Muscle of leg (tissue), 3 donors: ENCODE measurements at regions not wholly inside any gene's neighbourhood (a gene's known extent, or its start where the extent isn't known, plus 50 kb on each side); places are given as distances from the start of the nearest gene placed in this dataset.
"Not testable (repeated sequence)": the region's sequence is repeated elsewhere in the genome, so short reads cannot be mapped to it uniquely, and the experiment has no call there.

Experiments used
- DNase-seq: peaks from one replicate; pipeline ENCODE4 v3.0.0; 2013
- H3K27ac ChIP-seq: one replicate; pipeline ENCODE4 v1.5.1; 2013; ENCODE audit warnings: mild to moderate bottlenecking, low read length, control low read depth
- H3K27me3 ChIP-seq: one replicate; pipeline ENCODE4 v1.6.1; 2013; ENCODE audit warnings: low read length; ENCODE audit not compliant: control insufficient read depth, insufficient read depth
- H3K36me3 ChIP-seq: one replicate; pipeline ENCODE4 v1.6.1; 2013; ENCODE audit warnings: low read length; ENCODE audit not compliant: control insufficient read depth, insufficient read depth
- H3K4me1 ChIP-seq: one replicate; pipeline ENCODE4 v1.6.1; 2013; ENCODE audit warnings: low read length; ENCODE audit not compliant: control insufficient read depth, insufficient read depth
- H3K4me3 ChIP-seq: one replicate; pipeline ENCODE4 v1.5.1; 2013; ENCODE audit warnings: low read length, control low read depth
- H3K9me3 ChIP-seq: replicated peaks from 2 replicates; pipeline ENCODE4 v1.6.1; 2013; ENCODE audit warnings: low read depth, low read length; ENCODE audit not compliant: control insufficient read depth
- WGBS: methylation state at CpG from one replicate; pipeline ENCODE4 v1.1.5; 2013; ENCODE audit warnings: missing lambda C conversion rate; ENCODE audit not compliant: insufficient coverage; 5-methylcytosine and 5-hydroxymethylcytosine counted together

DNA sequence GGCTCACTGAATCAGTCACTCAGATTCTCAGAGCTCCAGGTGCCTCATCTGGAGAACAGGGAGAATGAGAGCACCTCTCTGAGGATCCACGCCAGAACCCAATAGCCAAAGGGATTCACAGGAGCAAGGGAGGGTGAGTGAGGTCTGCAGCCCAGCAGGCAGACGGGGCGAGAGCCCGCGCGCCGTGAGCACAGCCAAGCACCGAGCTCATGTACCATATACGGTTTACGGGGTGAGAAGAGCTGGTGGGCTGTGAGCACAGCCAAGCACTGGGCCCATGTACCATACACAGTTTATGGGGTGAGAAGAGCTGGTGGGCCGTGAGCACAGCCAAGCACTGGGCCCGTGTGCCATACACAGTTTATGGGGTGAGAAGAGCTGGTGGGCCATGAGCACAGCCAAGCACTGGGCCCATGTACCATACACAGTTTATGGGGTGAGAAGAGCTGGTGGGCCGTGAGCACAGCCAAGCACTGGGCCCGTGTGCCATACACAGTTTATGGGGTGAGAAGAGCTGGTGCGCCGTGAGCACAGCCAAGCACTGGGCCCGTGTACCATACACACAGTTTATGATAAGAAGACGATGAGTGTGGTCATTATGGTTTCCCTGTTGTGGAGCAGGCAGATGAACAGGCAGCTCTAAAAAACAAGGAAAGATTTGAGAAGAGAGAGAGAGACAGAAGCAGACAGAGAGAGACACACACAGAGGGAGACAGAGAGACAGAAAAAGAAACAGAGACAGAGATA, 125.7 kb upstream of the ANO1 start:
- not testable (repeated sequence) for H3K36me3 ChIP-seq, H3K4me3 ChIP-seq, DNase-seq, H3K9me3 ChIP-seq, H3K27ac ChIP-seq, H3K4me1 ChIP-seq
- 73% methylated on average over 14 of the region's 18 CpGs for WGBS
- H3K27me3 ChIP-seq, result peaks cover 18% of the 10 kb centered on the region

DNA sequence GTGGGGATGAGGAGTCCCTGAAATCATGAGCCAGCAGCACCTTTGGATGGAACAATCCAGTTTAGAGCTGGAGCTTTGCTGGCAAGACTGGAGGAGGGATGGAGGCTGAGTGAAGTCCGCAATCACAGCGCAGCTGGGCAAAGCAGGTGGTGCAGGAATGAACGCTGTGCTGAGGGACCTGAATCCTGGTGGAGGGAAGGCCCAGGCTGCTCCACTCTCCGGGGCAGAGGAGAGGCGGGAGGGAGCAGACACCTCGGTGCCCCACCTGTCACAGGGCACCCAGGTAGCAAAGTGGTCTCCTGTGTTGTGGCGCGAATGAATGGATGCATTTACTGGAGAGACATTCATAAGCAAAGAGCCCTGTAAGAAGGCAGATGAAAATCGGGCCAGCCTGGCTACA, 124.8 kb upstream of the ANO1 start:
- no peak for DNase-seq
- H3K9me3 ChIP-seq, result peaks cover 6% of the 10 kb centered on the region
- peaks cover 22% of the 10 kb centered on the region for H3K27me3 ChIP-seq
- no peaks in the 10 kb centered on the region for H3K36me3 ChIP-seq
- no peak overlapping the region for H3K4me3 ChIP-seq
- H3K4me1 ChIP-seq, result peaks cover 3% of the 10 kb centered on the region
- whole genome bisulfite sequencing, result 76% methylated on average over 9 of the region's 9 CpGs
- H3K27ac ChIP-seq, result no peak overlapping the region

DNA sequence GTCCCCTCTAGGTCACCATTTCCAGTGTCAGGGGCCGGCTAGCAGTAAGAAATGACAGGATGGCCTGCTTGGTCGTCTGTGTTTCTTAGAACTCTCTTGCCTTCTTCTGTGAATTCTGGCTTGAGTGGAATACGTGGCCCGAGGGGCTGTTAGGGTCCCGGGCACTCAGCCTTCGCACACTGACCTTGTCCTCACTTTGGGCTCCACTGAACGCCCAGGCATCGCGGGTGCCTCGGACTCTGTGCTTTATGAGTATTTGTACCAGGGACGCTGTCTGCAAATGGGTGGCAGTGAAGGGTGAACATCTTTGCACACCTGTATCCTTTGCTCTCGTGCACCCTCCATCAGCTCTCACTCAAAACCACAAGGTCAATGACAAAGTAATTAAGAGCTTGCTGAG, 123.4 kb upstream of the ANO1 start:
- WGBS, result 68% methylated on average over 7 of the region's 12 CpGs
- Histone ChIP-seq H3K27me3 (peaks cover 21% of the 10 kb centered on the region), H3K4me3 (no peak overlapping the region), H3K36me3 (no peaks in the 10 kb centered on the region), H3K27ac (no peak overlapping the region), H3K9me3 (peaks cover 10% of the 10 kb centered on the region), H3K4me1 (no peaks in the 10 kb centered on the region)
- DNase-seq, result no peak

DNA sequence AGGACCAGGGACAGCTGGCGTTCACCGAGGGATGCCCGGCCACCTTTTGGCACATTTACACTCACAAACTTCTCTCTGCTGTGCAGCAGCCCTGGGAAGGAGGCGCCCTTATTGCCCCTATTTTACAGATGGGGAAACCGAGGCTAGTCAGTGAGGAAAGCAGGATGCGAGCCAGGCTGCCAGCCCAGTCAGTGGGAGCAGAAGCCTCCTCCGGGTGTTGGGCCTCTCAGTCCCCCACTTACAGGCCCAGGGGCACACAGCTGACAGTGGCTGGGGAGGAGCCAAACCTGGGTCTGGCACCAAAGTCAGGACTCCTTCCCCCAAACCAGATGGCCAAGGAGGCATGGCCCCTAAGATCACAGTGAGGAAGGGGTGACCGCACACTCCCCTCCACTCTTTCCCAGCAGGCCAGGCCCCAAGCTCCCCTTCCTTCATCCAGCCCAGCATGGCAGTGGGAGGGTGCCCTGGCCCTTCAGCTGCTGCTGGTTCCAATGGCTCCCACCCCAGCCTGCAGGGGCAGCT, 121.4 kb upstream of the ANO1 start:
- WGBS, result 67% methylated on average over 8 of the region's 8 CpGs
- H3K36me3 ChIP-seq, result no peaks in the 10 kb centered on the region
- H3K27me3 ChIP-seq, result peaks cover 16% of the 10 kb centered on the region
- H3K27ac ChIP-seq, result no peak overlapping the region
- H3K4me1 ChIP-seq, result no peaks in the 10 kb centered on the region
- peaks cover 6% of the 10 kb centered on the region for H3K9me3 ChIP-seq
- no peak overlapping the region for H3K4me3 ChIP-seq
- DNase-seq, result no peak

DNA sequence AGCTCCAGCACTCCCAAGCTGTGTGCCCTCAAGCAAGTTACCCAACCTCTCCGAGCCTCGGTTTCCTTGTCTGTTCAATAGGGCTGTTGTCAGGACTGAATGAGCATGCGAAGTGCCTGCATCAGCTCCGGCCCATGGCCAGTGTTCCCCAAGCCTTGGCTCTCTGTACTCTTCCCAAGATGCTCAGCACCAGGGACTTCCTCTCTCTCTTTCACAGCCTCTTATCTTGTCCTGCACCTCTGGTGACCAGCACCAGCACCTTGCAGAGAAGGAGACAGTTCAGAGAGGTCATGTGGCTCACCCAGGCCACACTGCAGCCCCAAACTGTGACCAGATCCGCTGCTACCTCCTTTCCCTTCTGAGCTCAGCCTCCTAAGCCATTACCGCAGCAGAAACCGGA, 120.3 kb upstream of the ANO1 start:
- Histone ChIP-seq H3K36me3 (no peaks in the 10 kb centered on the region), H3K27me3 (peaks cover 18% of the 10 kb centered on the region), H3K9me3 (peaks cover 7% of the 10 kb centered on the region), H3K27ac (no peak overlapping the region), H3K4me3 (no peak overlapping the region), H3K4me1 (no peaks in the 10 kb centered on the region)
- 93% methylated on average over 4 of the region's 7 CpGs for WGBS
- no peak for DNase-seq

DNA sequence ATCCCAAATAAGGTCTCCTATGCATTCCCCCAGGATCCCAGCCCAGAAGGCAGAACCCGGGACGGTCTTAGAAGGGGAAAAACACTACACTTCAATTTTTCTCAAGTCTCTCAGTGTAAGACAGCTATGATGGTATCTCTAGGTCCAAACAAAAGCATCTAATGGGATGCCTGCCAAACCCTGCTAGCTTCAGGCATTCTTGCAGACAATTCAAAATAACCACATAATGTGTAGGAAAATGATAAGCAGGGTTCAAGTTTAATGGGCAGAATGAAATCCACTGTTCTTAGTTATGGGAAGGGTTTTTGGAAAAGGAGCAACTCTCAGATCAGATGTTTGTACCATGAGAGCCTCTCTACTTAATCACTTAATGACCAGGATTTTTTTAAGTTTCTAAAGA, 119.8 kb upstream of the ANO1 start:
- WGBS, result no CpG with 5 or more reads among the region's 2 CpGs
- no peak for DNase-seq
- H3K27me3 ChIP-seq, result peaks cover 18% of the 10 kb centered on the region

DNA sequence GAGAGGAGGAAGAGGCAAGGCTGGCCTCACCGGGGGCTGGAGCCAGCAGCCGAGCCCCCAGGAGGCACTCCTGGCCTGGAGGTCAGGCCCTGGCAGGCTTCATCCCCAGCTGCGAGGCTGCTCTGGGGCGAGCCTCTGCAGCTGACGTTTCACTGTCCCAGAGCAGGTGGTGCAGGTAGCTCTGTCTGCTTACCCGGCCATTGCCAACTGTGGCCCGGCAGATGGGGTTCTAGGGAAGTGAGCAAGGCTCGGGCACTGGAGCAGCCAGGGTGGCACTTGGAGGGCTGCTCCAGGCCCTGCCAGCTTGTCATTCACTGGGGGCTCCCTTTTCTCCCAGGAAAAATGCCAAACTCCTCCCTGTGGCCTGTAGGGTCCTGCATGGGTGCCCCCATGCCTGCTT, 118.7 kb upstream of the ANO1 start:
- Histone ChIP-seq H3K27me3 (peaks cover 18% of the 10 kb centered on the region), H3K27ac (no peak overlapping the region)
- 77% methylated on average over 8 of the region's 8 CpGs for WGBS

More for the DNA sequence above, 119.8 kb upstream of the ANO1 start:
- Histone ChIP-seq H3K4me1 (no peaks in the 10 kb centered on the region), H3K9me3 (peaks cover 7% of the 10 kb centered on the region), H3K27ac (no peak overlapping the region), H3K36me3 (no peaks in the 10 kb centered on the region), H3K4me3 (no peak overlapping the region)

DNA sequence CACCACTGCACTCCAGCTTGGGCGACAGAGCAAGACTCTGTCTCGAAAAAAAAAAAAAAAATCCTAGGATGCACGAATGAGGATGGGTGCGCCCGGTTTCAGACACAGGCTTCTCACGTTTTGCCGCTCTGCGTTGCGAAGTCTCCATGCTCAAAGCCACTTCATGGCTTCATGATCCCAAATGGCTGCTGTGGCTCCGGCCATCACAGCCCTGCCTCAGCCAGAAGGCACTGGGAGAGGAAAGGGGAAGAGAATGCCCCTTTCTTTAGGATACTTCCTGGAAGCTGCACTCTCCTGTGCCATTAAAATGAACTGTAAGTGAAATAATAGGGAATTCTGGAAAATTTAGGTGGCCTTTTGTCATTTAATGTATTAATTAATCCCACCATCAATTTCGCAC, 116.4 kb upstream of the ANO1 start:
- H3K27me3 ChIP-seq, result peaks cover 9% of the 10 kb centered on the region
- H3K4me3 ChIP-seq, result no peak overlapping the region
- H3K27ac ChIP-seq, result no peak overlapping the region
- WGBS, result 93% methylated on average over 11 of the region's 11 CpGs
- peaks cover 7% of the 10 kb centered on the region for H3K9me3 ChIP-seq
- H3K36me3 ChIP-seq, result no peaks in the 10 kb centered on the region
- DNase-seq, result no peak
- H3K4me1 ChIP-seq, result no peaks in the 10 kb centered on the region

More for the DNA sequence above, 118.7 kb upstream of the ANO1 start:
- H3K4me3 ChIP-seq, result no peak overlapping the region
- H3K36me3 ChIP-seq, result no peaks in the 10 kb centered on the region
- peaks cover 7% of the 10 kb centered on the region for H3K9me3 ChIP-seq
- no peaks in the 10 kb centered on the region for H3K4me1 ChIP-seq
- DNase-seq, result no peak

DNA sequence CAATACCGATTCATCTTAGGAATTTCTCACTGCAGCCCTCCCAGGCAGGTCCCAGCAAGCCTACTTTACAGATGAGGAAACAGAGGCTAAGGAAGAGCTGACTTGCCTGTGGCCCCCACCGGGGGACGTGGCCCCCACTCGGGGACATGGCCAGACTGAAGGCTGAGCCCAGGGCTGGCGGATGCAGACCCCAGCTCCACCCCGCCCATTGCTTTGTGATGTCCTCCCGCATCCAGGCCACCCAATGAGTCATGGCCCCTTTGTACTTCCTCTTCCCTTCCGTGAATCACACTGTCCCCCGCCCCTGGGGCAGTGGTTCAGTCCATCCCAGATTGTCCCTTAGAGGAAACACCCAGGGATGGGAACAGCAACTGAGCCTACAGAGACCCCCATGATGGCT, 116.0 kb upstream of the ANO1 start:
- Histone ChIP-seq H3K4me3 (no peak overlapping the region), H3K36me3 (no peaks in the 10 kb centered on the region), H3K9me3 (peaks cover 7% of the 10 kb centered on the region), H3K27ac (no peak overlapping the region), H3K4me1 (no peaks in the 10 kb centered on the region), H3K27me3 (peaks cover 8% of the 10 kb centered on the region)
- no peak for DNase-seq
- WGBS, result 75% methylated on average over 9 of the region's 9 CpGs

DNA sequence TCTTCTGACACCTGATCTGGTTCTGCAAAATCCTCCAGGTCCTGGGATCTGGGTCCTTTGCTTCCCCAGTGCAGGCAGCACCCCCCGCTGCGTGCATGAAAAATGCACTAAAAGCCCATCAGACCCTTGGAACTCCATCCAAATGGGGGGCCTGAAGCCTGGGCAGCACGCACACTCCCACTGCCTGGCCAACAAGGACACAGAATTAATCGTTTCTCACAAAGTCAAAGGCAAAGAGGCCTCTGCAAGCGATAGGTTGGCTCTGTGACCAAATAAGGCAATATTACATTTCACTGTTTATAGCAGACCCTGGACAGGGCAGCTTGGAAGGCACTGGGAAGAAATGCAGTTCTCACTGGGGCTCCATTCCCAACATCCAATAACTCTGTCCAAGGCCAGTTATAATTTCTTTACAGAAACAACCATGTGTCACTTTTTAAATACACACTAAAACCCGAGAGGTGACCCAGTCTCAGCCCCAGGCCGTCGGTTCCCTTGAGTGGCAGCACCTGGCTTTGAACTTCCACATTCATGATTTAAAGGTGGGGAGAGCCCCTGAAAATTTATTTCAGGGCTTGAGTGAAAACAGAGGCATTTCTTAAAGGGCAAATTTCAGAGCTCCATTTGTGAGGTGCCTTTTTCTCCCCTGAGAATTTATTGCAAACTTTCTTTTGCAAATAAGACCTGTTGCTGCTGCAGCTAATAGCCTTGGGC, 114.4 kb upstream of the ANO1 start:
- DNase-seq, result no peak
- Histone ChIP-seq H3K27me3 (peaks cover 5% of the 10 kb centered on the region), H3K4me1 (no peaks in the 10 kb centered on the region), H3K9me3 (peaks cover 7% of the 10 kb centered on the region), H3K4me3 (no peak overlapping the region), H3K36me3 (no peaks in the 10 kb centered on the region), H3K27ac (no peak overlapping the region)
- WGBS, result 33% methylated on average over 5 of the region's 8 CpGs
